ENCODE measurements at regions not wholly inside any gene's neighbourhood (a gene's known extent, or its start where the extent isn't known, plus 50 kb on each side); places are given as distances from the start of the nearest gene placed in this dataset.

DNA sequence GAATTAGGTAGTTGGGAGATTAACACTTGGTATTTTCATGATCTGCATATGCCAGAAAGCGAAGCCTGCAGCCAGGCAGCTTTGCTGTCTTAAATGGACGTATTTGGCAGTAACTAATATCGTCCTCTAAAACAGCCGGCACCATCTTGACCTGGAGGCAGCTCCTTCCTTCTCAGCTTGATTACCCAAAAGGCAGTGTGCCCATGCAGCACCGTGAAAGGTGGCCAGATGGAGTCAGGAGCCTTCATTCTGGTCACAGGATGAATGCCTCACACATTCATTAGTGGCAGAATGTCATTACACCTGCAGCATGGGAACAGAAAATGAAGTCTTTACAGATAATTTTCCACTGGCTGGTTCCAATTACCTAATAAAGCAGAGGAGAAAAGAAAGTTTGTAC, 59.0 kb upstream of the FLT1 start:
- in situ Hi-C loops (cut with HindIII; ENCODE audit: low pct_unique_long_range_greater_than_20kb, low sequenced_read_pairs), result no loop called here
- DNase-seq (ENCODE audit: low read depth, low spot score), result no peak

DNA sequence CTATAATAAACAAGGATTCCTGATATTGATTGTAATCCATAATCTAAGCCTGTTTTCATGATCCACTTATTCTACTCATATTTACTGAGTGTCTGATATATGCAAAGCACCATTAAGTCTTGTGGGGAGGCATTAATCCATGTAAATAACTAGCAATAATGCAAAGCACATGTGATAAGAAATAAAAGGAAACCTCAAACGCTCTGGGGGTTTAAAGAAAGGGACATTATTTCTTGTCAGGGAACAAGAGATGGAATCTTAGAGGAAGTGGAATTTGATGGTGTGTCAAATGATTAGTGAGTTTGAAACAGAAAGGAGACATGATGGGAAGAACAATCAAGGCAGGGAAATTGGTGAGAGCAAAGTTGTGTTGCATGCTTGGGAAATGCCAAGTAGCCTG, 57.4 kb upstream of the FLT1 start:
- in situ Hi-C loops (cut with HindIII; ENCODE audit: low pct_unique_long_range_greater_than_20kb, low sequenced_read_pairs), result no loop called here
- no peak for DNase-seq (ENCODE audit: low read depth, low spot score)

DNA sequence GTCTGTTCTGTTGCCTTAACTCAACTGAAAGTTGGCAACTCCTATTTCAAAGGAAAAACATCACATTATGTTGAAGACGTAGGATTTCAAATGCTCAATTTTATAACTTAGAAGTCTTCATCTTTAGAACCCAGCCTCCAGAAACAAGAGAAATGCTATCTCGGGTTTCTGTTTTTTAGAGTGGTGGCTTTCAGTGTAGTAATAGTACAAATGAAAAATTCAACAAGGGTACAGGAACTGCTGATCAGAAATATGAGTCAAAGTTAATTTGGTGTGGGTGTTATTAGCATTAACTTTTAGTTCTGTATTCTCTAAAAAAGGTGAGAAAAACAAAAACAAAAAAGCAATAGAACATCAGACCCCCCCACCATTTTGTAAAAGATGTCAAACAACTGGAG, 56.6 kb upstream of the FLT1 start:
- no peak for DNase-seq (ENCODE audit: low read depth, low spot score)
- in situ Hi-C loops (cut with HindIII; ENCODE audit: low pct_unique_long_range_greater_than_20kb, low sequenced_read_pairs), result no loop called here

DNA sequence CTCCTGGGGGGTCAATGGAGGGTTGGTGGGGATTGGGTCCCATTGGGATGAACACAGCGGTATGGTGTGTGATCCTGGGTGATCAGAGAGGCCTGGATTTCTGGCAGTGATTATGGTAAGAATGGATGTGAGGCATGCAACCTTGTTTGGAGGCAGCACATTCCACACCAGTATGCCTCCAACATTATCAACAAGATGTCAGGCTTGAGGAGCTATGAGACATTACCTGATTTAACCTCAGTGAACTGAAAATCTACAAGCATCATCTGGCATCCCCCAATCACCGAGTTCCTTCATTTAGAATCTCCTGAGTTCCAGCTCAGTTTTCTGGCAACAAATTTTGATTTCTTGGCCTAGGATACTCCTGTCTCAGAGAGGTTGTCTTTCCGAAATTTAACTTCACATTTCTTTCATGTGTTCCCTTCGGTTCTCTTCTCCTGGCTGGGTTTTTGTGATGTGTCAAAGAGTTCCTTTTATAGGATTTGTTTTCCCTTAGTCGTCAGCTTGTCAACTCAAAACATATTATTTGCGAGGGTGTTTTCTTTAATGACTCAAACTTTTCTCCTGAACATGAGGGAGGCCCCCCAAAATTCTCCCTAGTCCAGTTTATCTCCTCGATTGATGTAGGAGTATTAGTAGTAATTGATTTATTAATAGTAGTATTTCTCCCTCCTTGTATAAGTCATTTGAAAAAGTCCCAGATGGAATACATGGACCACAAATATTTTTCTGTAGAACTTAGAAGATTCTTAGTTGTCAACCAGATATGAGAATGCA, 56.0 kb upstream of the FLT1 start:
- in situ Hi-C loops (cut with HindIII; ENCODE audit: low pct_unique_long_range_greater_than_20kb, low sequenced_read_pairs), result no loop called here
- no peak for DNase-seq (ENCODE audit: low read depth, low spot score)

DNA sequence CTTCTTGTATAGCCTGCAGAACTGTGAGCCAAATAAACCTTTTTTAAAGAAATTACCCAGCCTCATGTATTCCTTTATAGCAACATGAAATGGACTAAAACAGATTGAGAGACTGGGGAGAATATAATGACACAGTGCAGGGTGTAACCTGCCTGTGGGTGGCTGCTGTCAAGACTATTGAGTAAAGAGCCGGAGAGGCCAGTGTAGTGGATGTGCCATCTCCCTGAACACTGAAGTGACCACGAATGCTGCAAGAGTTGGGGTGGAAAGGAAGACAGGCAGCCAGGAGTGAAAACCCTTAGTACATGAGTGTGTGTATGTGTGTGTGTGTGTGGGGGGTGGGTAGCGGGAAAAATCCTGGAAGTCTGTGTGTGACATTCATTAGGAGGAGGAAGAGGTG, 55.2 kb upstream of the FLT1 start:
- DNase-seq (ENCODE audit: low read depth, low spot score), result no peak
- in situ Hi-C loops (cut with HindIII; ENCODE audit: low pct_unique_long_range_greater_than_20kb, low sequenced_read_pairs), result no loop called here

DNA sequence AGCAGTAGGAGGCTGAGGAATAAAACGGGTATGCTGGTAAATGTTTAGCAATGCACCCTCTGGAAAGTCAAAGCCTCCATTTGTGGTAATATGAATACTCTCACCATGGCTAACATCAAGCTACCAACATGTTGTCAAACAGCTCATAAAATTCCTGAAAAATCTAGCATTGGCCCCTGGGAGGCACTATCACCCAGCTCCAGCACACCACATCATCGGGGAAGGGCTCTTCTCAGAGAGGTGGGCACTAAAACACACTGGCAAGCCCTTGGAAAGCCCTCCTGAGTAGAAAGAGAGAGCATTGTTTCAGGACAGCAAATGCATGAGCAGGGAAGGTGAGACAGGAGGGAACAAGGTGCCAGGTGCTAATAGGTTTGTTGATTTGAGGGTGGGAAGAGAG, 53.9 kb upstream of the FLT1 start:
- DNase-seq (ENCODE audit: low read depth, low spot score), result peak; percentile 36
- in situ Hi-C loops (cut with HindIII; ENCODE audit: low pct_unique_long_range_greater_than_20kb, low sequenced_read_pairs), result no loop called here

DNA sequence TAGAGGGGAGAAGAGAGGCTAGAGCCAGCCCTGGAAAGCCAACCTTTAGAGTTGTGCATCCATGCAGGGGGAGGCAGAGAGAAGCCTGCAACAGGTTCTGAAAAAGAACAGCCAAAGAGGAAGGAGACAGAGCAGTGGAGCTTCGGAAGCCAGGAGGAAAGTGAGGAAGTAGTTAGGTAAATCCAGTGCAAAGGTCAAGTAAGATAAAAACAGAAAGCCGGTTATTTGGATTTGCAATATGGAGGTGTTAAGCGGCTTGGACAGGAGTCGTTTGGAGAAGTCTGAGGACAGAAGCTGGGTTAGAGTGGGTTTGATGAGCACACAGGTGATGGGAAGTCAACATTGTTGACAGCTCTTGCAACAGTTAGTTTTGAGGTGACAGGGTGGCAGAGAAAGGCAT, 53.5 kb upstream of the FLT1 start:
- in situ Hi-C loops (cut with HindIII; ENCODE audit: low pct_unique_long_range_greater_than_20kb, low sequenced_read_pairs), result no loop called here

DNA sequence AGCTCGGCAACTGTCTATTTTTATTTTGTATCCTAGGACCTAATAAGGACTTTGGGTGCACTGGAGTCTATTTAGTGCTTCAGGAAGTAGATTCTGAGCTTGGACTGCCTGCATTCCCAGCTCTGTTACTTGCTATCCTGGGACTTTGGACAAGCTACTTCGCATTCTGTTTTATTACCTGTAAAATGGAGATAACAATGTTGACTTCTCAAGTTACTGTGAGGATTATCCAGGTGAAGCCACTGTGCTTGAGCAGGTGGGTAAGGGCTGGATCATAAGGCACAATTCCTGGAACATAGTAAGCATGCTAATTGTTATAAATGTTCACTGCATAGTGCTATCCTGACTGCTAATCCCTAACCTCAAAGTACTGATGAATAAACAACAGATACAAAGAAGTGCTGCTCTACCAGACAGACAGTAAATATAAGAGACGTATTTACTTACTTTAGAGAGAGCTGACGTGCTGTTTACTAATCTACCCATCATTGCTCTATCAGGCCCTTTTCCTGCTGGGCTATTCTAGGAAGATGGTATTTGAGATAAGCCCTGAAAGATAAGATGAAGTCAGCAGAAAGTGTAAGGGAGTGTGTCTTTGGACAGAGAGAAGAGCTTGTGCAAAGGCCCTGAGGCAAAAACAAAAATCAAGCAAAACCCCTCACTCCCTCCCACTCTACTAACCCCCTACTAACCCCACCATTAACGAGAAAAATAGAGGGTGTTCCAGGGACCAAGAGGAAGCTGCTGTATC, 50.8 kb upstream of the FLT1 start:
- no peak for DNase-seq (ENCODE audit: low read depth, low spot score)
- in situ Hi-C loops (cut with HindIII; ENCODE audit: low pct_unique_long_range_greater_than_20kb, low sequenced_read_pairs), result no loop called here

More for the DNA sequence above, 53.5 kb upstream of the FLT1 start:
- DNase-seq (ENCODE audit: low read depth, low spot score), result no peak
